Sigmoid colon (tissue), 6 donors: ENCODE measurements at regions not wholly inside any gene's neighbourhood (a gene's known extent, or its start where the extent isn't known, plus 50 kb on each side); places are given as distances from the start of the nearest gene placed in this dataset.
"Not testable (repeated sequence)": the region's sequence is repeated elsewhere in the genome, so short reads cannot be mapped to it uniquely, and the experiment has no call there.

Source experiments
- DNase-seq: peaks from one replicate; pipeline ENCODE4 v3.0.0-alpha.2; 2019
- H3K27ac ChIP-seq, 4 donors: fragments of 200-600 bp; sonication (generic); one replicate each; pipeline ENCODE4 v1.5.1; 2016 to 2019; ENCODE audit warnings: mild to moderate bottlenecking in 1 of 4
- H3K27me3 ChIP-seq, 3 donors: fragments of 200-600 bp; sonication (generic); one replicate each; pipeline ENCODE4 v1.5.1; 2019; ENCODE audit warnings: mild to moderate bottlenecking in 1 of 3
- H3K36me3 ChIP-seq, 4 donors: fragments of 200-600 bp; sonication (generic); one replicate each; pipeline ENCODE4 v1.5.1; 2016 to 2019
- H3K4me1 ChIP-seq, 4 donors: fragments of 200-600 bp; sonication (generic); one replicate each; pipeline ENCODE4 v1.5.1; 2017 to 2019
- H3K4me3 ChIP-seq, 4 donors: fragments of 200-600 bp; sonication (generic); one replicate each; pipeline ENCODE4 v1.5.1; 2017 to 2019; ENCODE audit warnings: mild to moderate bottlenecking in 2 of 4, moderate library complexity in 1 of 4
- H3K9me3 ChIP-seq, 4 donors: fragments of 200-600 bp in 3 of 4; sonication (generic) in 3 of 4; one replicate each; pipeline versions ENCODE4 v1.5.1 to v1.6.1; 2013 to 2019
- EP300 ChIP-seq, 4 donors: sonication (generic); formaldehyde crosslinking; IDR thresholded peaks; one replicate each; pipeline ENCODE4 v1.6.1; 2017; ENCODE audit warnings: antibody characterized with exemption in 4 of 4
- POLR2A ChIP-seq, 2 donors: fragments of 450-650 bp; IDR thresholded peaks; one replicate each; pipeline ENCODE4 v1.6.1; 2016; ENCODE audit warnings: antibody characterized with exemption in 2 of 2, mild to moderate bottlenecking in 2 of 2, moderate library complexity in 2 of 2
- POLR2AphosphoS5 ChIP-seq, 4 donors: sonication (generic); formaldehyde crosslinking; IDR thresholded peaks; one replicate each; pipeline ENCODE4 v1.6.1; 2017; ENCODE audit warnings: antibody characterized with exemption in 4 of 4
- WGBS, 2 donors: extraction: QIAGEN DNeasy Blood & Tissue Kit; methylation state at CpG; one replicate each; pipeline ENCODE4 v1.1.7; 2013; 5-methylcytosine and 5-hydroxymethylcytosine counted together
- intact Hi-C: fragments of 100-400 bp; cut with DNase I; formaldehyde crosslinking; loops from one replicate; pipeline ENCODE4 v1.15.1; 2023
- TF ChIP-seq, protein P1 (sequence below), 4 experiments: fragments of 450-650 bp in 3 of 4; fragments of 200-600 bp in 1 of 4; IDR thresholded peaks; one replicate each; pipeline ENCODE4 v1.5.1; 2016 to 2019; ENCODE audit warnings: antibody characterized with exemption in 4 of 4, mild to moderate bottlenecking in 3 of 4, moderate library complexity in 2 of 4
- donor health status: healthy with polysubstance abuse.
- donor health status: healthy.

DNA sequence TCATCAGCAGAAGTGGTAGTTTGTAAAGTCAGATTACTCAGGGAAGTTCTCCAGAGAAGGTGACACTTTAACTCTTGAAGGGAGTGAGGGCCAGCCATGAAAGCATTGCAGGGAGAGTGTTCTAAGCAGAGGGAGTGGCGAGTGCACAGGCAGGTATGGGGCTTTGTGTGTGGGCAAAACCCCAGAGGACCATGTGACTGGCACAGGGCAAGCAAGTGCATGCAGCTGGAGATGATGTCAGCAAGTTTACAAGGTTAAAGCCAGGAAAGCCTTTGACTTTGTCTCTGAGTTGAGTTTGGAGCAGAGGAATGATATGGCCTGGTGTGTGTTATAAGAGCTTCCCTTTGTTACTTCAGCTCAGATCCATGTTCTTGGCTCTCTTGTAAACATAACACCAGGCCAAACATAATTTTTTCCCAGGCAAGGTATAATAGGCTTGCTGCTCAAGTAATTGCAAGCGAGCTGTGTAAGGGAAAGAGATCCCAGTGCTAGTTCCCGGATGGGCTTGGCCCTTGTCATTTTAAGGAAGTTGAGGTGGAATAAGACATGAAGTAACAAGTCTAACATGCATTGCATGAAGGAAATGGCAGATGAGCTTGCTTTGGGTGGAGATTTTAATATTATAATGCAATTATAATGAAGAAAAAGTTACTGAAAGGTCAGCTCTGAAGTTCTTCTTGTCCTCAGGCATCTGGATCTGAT is 341.1 kb upstream of the LRRC3B start:
- H3K4me1 ChIP-seq = peaks cover 0 to 16% (median 0%) of the 10 kb centered on the region in 4 donors
- H3K27me3 ChIP-seq = no peaks in the 10 kb centered on the region
- 68 to 80% methylated on average over 3 of the region's 3 CpGs for WGBS, 2 donors
- no peak for DNase-seq
- peak overlapping the region in 1 of 4 donors; percentile 27 for H3K27ac ChIP-seq
- TF ChIP-seq EP300 (IDR thresholded peaks at IDR 0.05) (no peak), POLR2AphosphoS5 (IDR thresholded peaks at IDR 0.05) (no peak), POLR2A (IDR thresholded peaks at IDR 0.05) (no peak)
- TF ChIP-seq, protein P1, sequence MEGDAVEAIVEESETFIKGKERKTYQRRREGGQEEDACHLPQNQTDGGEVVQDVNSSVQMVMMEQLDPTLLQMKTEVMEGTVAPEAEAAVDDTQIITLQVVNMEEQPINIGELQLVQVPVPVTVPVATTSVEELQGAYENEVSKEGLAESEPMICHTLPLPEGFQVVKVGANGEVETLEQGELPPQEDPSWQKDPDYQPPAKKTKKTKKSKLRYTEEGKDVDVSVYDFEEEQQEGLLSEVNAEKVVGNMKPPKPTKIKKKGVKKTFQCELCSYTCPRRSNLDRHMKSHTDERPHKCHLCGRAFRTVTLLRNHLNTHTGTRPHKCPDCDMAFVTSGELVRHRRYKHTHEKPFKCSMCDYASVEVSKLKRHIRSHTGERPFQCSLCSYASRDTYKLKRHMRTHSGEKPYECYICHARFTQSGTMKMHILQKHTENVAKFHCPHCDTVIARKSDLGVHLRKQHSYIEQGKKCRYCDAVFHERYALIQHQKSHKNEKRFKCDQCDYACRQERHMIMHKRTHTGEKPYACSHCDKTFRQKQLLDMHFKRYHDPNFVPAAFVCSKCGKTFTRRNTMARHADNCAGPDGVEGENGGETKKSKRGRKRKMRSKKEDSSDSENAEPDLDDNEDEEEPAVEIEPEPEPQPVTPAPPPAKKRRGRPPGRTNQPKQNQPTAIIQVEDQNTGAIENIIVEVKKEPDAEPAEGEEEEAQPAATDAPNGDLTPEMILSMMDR (IDR thresholded peaks at IDR 0.05) = no peak
- no peaks in the 10 kb centered on the region for H3K36me3 ChIP-seq
- intact Hi-C loops = no loop called here
- H3K9me3 ChIP-seq = peaks cover 3 to 17% (median 8%) of the 10 kb centered on the region in 4 donors
- no peak overlapping the region for H3K4me3 ChIP-seq

DNA sequence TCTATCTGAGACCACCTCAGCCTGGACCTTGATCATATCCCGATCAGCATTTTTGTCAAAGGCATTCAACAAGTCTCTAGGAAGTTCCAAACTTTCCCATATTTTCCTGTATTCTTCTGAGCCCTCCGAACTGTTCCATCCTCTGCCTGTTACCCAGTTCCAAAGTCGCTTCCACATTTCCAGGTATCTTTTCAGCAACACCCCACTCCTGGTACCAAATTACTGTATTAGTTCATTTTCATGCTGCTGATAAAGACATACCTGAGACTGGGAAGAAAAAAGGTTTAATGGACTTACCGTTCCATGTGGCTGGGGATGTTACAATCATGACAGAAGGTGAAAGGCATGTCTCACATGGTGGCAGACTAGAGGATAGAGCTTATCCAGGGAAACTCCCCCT is 338.1 kb upstream of the LRRC3B start:
- H3K36me3 ChIP-seq, H3K27me3 ChIP-seq, intact Hi-C loops, DNase-seq, H3K27ac ChIP-seq, H3K4me3 ChIP-seq: not testable (repeated sequence)
- Histone ChIP-seq H3K4me1 (peaks cover 0 to 16% (median 0%) of the 10 kb centered on the region in 4 donors), H3K9me3 (peaks cover 3 to 17% (median 8%) of the 10 kb centered on the region in 4 donors)
- 91 to 93% methylated on average over 4 of the region's 4 CpGs for WGBS, 2 donors

DNA sequence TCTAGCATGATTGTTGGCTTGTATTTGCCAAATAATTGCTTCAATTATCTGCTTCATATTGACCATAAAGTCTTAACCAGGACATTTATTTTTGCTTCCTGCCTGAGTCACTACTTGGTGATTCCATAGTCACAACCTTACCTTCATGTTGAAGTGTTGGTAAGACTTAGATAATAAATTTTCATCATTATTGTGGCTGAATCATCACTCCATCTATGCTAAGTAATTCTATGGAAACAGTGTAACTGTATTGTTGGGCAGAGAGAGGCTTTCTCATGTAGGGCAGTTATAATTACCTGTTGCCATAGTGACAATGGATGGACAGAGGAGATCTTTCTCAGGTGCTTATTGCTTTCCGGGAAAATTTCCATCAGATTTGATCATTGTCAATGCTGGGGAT is 330.7 kb upstream of the LRRC3B start:
- Histone ChIP-seq H3K9me3 (no peaks in the 10 kb centered on the region), H3K27me3 (no peaks in the 10 kb centered on the region), H3K27ac (no peak overlapping the region), H3K36me3 (no peaks in the 10 kb centered on the region), H3K4me3 (no peak overlapping the region), H3K4me1 (no peaks in the 10 kb centered on the region)
- DNase-seq = no peak
- intact Hi-C loops = no loop called here
- 87 to 96% methylated on average over 1 of the region's 1 CpG for WGBS, 2 donors
- TF ChIP-seq POLR2AphosphoS5 (IDR thresholded peaks at IDR 0.05) (no peak), POLR2A (IDR thresholded peaks at IDR 0.05) (no peak), EP300 (IDR thresholded peaks at IDR 0.05) (no peak)
- TF ChIP-seq, protein P1 (IDR thresholded peaks at IDR 0.05) = no peak

DNA sequence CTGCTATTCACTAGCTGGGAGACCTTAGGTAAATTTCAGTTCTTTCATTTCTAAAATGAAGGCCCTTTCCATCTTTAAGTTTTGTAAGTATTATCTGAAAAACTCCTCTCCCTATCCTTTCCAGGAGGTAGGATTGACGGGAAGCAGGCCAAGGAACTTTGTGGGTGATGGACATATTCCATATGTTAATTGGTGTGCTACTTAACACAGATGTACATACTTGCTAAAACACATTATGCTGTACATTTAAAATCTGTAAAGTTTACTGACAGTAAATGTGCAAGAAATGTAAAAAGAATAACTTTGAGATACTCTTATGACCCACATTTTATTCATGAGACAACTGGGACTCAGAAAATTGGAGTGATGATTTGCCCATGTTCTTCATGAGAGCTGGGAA is 329.8 kb upstream of the LRRC3B start:
- Histone ChIP-seq H3K4me1 (no peaks in the 10 kb centered on the region), H3K36me3 (no peaks in the 10 kb centered on the region), H3K9me3 (no peaks in the 10 kb centered on the region), H3K27ac (no peak overlapping the region), H3K27me3 (no peaks in the 10 kb centered on the region), H3K4me3 (no peak overlapping the region)
- intact Hi-C loops = no loop called here
- DNase-seq = no peak
- TF ChIP-seq POLR2A (IDR thresholded peaks at IDR 0.05) (no peak), EP300 (IDR thresholded peaks at IDR 0.05) (no peak), POLR2AphosphoS5 (IDR thresholded peaks at IDR 0.05) (no peak)
- TF ChIP-seq, protein P1 (IDR thresholded peaks at IDR 0.05) = no peak
- WGBS, 2 donors = 71 to 85% methylated on average over 1 of the region's 1 CpG

DNA sequence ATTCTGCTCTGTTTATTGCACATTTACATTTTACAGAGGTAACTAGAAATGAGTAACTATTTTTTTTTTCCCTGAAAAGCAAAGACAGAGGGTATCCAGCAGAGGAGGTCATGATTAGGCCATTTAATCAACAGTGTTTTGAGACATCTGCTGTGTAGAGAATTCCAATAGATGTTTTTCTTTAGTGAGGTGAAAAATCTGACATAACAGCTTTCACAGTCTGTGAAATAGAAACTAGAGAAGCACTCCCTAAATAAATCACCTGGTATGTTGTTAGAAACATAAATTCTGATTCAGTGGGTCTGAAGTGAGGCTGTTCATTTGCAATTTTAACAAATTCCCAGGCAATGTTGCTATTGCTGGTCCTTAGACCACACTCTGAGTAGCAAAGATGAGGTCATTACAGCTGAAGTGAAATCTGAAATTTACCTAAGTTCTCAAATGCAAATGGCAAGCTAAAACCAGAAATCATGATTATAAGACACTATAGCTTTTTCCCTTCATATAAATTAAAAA is 329.2 kb upstream of the LRRC3B start:
- TF ChIP-seq, protein P1 (IDR thresholded peaks at IDR 0.05) = no peak
- no peak for TF ChIP-seq POLR2A (IDR thresholded peaks at IDR 0.05)
- TF ChIP-seq EP300 (IDR thresholded peaks at IDR 0.05) = no peak
- TF ChIP-seq POLR2AphosphoS5 (IDR thresholded peaks at IDR 0.05) = no peak
- no peaks in the 10 kb centered on the region for H3K9me3 ChIP-seq

More for the DNA sequence above, 329.2 kb upstream of the LRRC3B start:
- H3K4me3 ChIP-seq = no peak overlapping the region
- H3K27me3 ChIP-seq = no peaks in the 10 kb centered on the region
- no peaks in the 10 kb centered on the region for H3K4me1 ChIP-seq
- intact Hi-C loops = no loop called here
- no peak for DNase-seq
- no peak overlapping the region for H3K27ac ChIP-seq
- no peaks in the 10 kb centered on the region for H3K36me3 ChIP-seq
